Astrocyte (in vitro differentiated cells and primary cell): ENCODE measurements at regions not wholly inside any gene's neighbourhood (a gene's known extent, or its start where the extent isn't known, plus 50 kb on each side); places are given as distances from the start of the nearest gene placed in this dataset.

Experiments
- DNase-seq: peaks from one replicate; pipeline ENCODE4 v3.0.0-alpha.2; 2010; ENCODE audit warnings: low read depth
- FAIRE-seq: peaks from 2 replicates; lab custom pipeline; 2011; peaks lifted over from hg19 to GRCh38; lab: Jason Lieb, UNC
- H2AFZ ChIP-seq: 2 replicates; pipeline ENCODE4 v1.6.0; 2012; ENCODE audit warnings: low read depth, low read length, inconsistent platforms
- H3K27ac ChIP-seq: 2 replicates; pipeline ENCODE4 v1.5.1; 2011; ENCODE audit warnings: low read depth, low read length, inconsistent platforms
- H3K27me3 ChIP-seq: 2 replicates; pipeline ENCODE4 v1.6.0; 2011; ENCODE audit warnings: low read length, inconsistent platforms; ENCODE audit not compliant: insufficient read depth
- H3K36me3 ChIP-seq: 2 replicates; pipeline ENCODE4 v1.5.1; 2011; ENCODE audit warnings: low read length, inconsistent platforms; ENCODE audit not compliant: insufficient read depth
- H3K4me1 ChIP-seq: 2 replicates; pipeline ENCODE4 v1.5.1; 2011; ENCODE audit warnings: low read length, inconsistent platforms; ENCODE audit not compliant: insufficient read depth
- H3K4me2 ChIP-seq: 2 replicates; pipeline ENCODE4 v1.6.0; 2012; ENCODE audit warnings: low read length, inconsistent platforms
- H3K4me3 ChIP-seq: 2 replicates; pipeline ENCODE4 v1.5.1; 2011; ENCODE audit warnings: low read depth, mild to moderate bottlenecking, low read length, inconsistent platforms; ENCODE audit not compliant: insufficient read depth
- H3K79me2 ChIP-seq: 2 replicates; pipeline ENCODE4 v1.6.0; 2012; ENCODE audit warnings: mild to moderate bottlenecking, low read length, inconsistent platforms; ENCODE audit not compliant: insufficient read depth
- H3K9ac ChIP-seq: 2 replicates; pipeline ENCODE4 v1.6.0; 2012; ENCODE audit warnings: mild to moderate bottlenecking, low read length, inconsistent platforms
- H3K9me3 ChIP-seq: 2 replicates; pipeline ENCODE4 v1.5.1; 2012; ENCODE audit warnings: low read depth, mild to moderate bottlenecking, low read length, inconsistent platforms; ENCODE audit not compliant: insufficient read depth
- H4K20me1 ChIP-seq: 2 replicates; pipeline ENCODE4 v1.6.0; 2012; ENCODE audit warnings: low read length, inconsistent platforms; ENCODE audit not compliant: insufficient read depth
- H3K27ac Mint-ChIP-seq: one replicate; pipeline ENCODE4 v1.8.0; 2021; ENCODE audit warnings: mild to moderate bottlenecking, mixed read lengths; ENCODE audit not compliant: unreplicated experiment
- H3K27me3 Mint-ChIP-seq: one replicate; pipeline ENCODE4 v1.8.0; 2021; ENCODE audit warnings: low read depth, mixed read lengths; ENCODE audit not compliant: unreplicated experiment
- H3K36me3 Mint-ChIP-seq: one replicate; pipeline ENCODE4 v1.8.0; 2021; ENCODE audit warnings: low read depth, mixed read lengths; ENCODE audit not compliant: unreplicated experiment
- H3K4me1 Mint-ChIP-seq: one replicate; pipeline ENCODE4 v1.8.0; 2021; ENCODE audit warnings: low read depth, mixed read lengths; ENCODE audit not compliant: unreplicated experiment
- H3K4me3 Mint-ChIP-seq: one replicate; pipeline ENCODE4 v1.8.0; 2021; ENCODE audit warnings: mild to moderate bottlenecking, moderate library complexity, mixed read lengths; ENCODE audit not compliant: unreplicated experiment
- H3K9me3 Mint-ChIP-seq: one replicate; pipeline ENCODE4 v1.8.0; 2021; ENCODE audit warnings: mild to moderate bottlenecking, mixed read lengths; ENCODE audit not compliant: unreplicated experiment
- CTCF ChIP-seq: IDR thresholded peaks from 2 replicates; pipeline ENCODE4 v1.5.1; 2011; ENCODE audit warnings: low read depth, mild to moderate bottlenecking, inconsistent platforms, low read length, moderate library complexity; ENCODE audit not compliant: insufficient read depth
- EZH2 ChIP-seq: IDR thresholded peaks from 2 replicates; pipeline ENCODE4 v1.6.1; 2012; ENCODE audit warnings: mild to moderate bottlenecking, low read length, inconsistent platforms; ENCODE audit not compliant: insufficient read depth

- TF ChIP-seq EZH2 (no peak), CTCF (no peak)
- peaks cover 3% of the 10 kb centered on the region for H3K9me3 ChIP-seq
- no peak for DNase-seq
- H3K27ac ChIP-seq = no peak overlapping the region
- FAIRE-seq = no peak
- no peaks in the 10 kb centered on the region for H3K27me3 ChIP-seq
- H3K36me3 Mint-ChIP-seq = no peaks in the 10 kb centered on the region
- no peak overlapping the region for H3K9ac ChIP-seq
- no peak overlapping the region for H3K4me3 ChIP-seq
- H3K4me1 ChIP-seq = no peaks in the 10 kb centered on the region
- H4K20me1 ChIP-seq = no peaks in the 10 kb centered on the region
- H3K27me3 Mint-ChIP-seq = no peaks in the 10 kb centered on the region
- no peak overlapping the region for H3K4me2 ChIP-seq
- no peaks in the 10 kb centered on the region for H3K4me1 Mint-ChIP-seq
- H3K4me3 Mint-ChIP-seq = no peak overlapping the region
- H3K9me3 Mint-ChIP-seq = no peaks in the 10 kb centered on the region
- H3K36me3 ChIP-seq = no peaks in the 10 kb centered on the region
- H2AFZ ChIP-seq = no peak overlapping the region
- H3K79me2 ChIP-seq = no peaks in the 10 kb centered on the region
- no peak overlapping the region for H3K27ac Mint-ChIP-seq
Measured at GRCh38 chr14:44070046-44070445, 437.0 kb downstream of the FSCB start.

GRCh38 chr14:44053422-44053821 lies 453.7 kb downstream of the FSCB start:
- Histone ChIP-seq H3K4me2 (no peak overlapping the region), H3K27me3 (no peaks in the 10 kb centered on the region), H3K36me3 (no peaks in the 10 kb centered on the region), H3K4me3 (no peak overlapping the region), H3K9ac (no peak overlapping the region), H3K79me2 (no peaks in the 10 kb centered on the region), H3K9me3 (no peaks in the 10 kb centered on the region), H2AFZ (no peak overlapping the region), H3K27ac (no peak overlapping the region), H4K20me1 (no peaks in the 10 kb centered on the region), H3K4me1 (no peaks in the 10 kb centered on the region)
- Mint-ChIP-seq H3K27ac (no peak overlapping the region), H3K9me3 (no peaks in the 10 kb centered on the region), H3K27me3 (no peaks in the 10 kb centered on the region), H3K36me3 (no peaks in the 10 kb centered on the region), H3K4me3 (no peak overlapping the region), H3K4me1 (no peaks in the 10 kb centered on the region)
- FAIRE-seq (no peak), DNase-seq (no peak)
- no peak for TF ChIP-seq CTCF

GRCh38 chr14:44041700-44042099 lies 465.4 kb downstream of the FSCB start:
- no peak for TF ChIP-seq CTCF
- TF ChIP-seq EZH2 = no peak
- no peak overlapping the region for H3K9ac ChIP-seq
- H3K27me3 ChIP-seq = no peaks in the 10 kb centered on the region
- peaks cover 8% of the 10 kb centered on the region for H3K9me3 Mint-ChIP-seq
- H3K4me3 Mint-ChIP-seq = no peak overlapping the region
- H4K20me1 ChIP-seq = no peaks in the 10 kb centered on the region
- no peaks in the 10 kb centered on the region for H3K36me3 Mint-ChIP-seq
- no peak overlapping the region for H3K4me3 ChIP-seq
- no peak overlapping the region for H3K4me2 ChIP-seq
- no peaks in the 10 kb centered on the region for H3K4me1 Mint-ChIP-seq
- H3K79me2 ChIP-seq = no peaks in the 10 kb centered on the region
- no peak for DNase-seq
- H3K4me1 ChIP-seq = no peaks in the 10 kb centered on the region
- no peaks in the 10 kb centered on the region for H3K36me3 ChIP-seq
- peaks cover 2% of the 10 kb centered on the region for H3K9me3 ChIP-seq
- no peak overlapping the region for H2AFZ ChIP-seq
- H3K27ac Mint-ChIP-seq = no peak overlapping the region
- no peak overlapping the region for H3K27ac ChIP-seq
- no peak for FAIRE-seq
- H3K27me3 Mint-ChIP-seq = no peaks in the 10 kb centered on the region
